ENCODE measurements at regions not wholly inside any gene's neighbourhood (a gene's known extent, or its start where the extent isn't known, plus 50 kb on each side); places are given as distances from the start of the nearest gene placed in this dataset.

DNA sequence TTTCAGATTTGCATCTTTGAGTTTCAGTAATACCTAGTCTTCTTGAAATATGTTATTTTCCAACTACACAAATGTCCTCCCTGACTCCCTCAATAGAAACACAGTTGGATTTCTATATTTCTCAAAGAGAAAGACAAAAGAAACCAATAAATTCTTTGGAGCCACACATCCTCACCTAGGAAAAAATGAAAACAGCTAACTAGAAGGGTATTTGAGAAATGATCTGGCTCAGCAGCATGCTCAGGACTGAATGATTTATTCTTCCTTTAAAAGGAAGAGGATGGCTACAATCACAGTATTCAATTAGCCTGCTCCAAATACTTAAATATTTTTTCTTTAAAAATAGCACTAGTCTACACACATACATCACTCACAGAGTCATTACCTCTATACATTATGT, 196.4 kb upstream of the TENT5A start:
- TF ChIP-seq, protein P1, sequence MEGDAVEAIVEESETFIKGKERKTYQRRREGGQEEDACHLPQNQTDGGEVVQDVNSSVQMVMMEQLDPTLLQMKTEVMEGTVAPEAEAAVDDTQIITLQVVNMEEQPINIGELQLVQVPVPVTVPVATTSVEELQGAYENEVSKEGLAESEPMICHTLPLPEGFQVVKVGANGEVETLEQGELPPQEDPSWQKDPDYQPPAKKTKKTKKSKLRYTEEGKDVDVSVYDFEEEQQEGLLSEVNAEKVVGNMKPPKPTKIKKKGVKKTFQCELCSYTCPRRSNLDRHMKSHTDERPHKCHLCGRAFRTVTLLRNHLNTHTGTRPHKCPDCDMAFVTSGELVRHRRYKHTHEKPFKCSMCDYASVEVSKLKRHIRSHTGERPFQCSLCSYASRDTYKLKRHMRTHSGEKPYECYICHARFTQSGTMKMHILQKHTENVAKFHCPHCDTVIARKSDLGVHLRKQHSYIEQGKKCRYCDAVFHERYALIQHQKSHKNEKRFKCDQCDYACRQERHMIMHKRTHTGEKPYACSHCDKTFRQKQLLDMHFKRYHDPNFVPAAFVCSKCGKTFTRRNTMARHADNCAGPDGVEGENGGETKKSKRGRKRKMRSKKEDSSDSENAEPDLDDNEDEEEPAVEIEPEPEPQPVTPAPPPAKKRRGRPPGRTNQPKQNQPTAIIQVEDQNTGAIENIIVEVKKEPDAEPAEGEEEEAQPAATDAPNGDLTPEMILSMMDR (IDR thresholded peaks at IDR 0.05): no peak
- no peak for TF ChIP-seq EP300 (IDR thresholded peaks at IDR 0.05)
- TF ChIP-seq POLR2A (IDR thresholded peaks at IDR 0.05): no peak
- no peak for TF ChIP-seq POLR2AphosphoS5 (IDR thresholded peaks at IDR 0.05)

Measured in upper lobe of left lung (tissue), 4 donors.